HL-60/S4 (cell line): ENCODE measurements at regions not wholly inside any gene's neighbourhood (a gene's known extent, or its start where the extent isn't known, plus 50 kb on each side); places are given as distances from the start of the nearest gene placed in this dataset.

Source experiments
- in situ Hi-C: fragments of 300-500 bp; cut with MboI; formaldehyde crosslinking; loops from 2 replicates; pipeline ENCODE4 v1.14.3; 2022; ENCODE audit warnings: low sequenced_read_pairs

GRCh38 chr16:17887963-17888362 lies 417.2 kb upstream of the XYLT1 start:
- in situ Hi-C loops = no loop called here

GRCh38 chr16:17885659-17886207 lies 415.0 kb upstream of the XYLT1 start:
- in situ Hi-C loops = no loop called here

- in situ Hi-C loops = no loop called here
These were observed 407.1 kb upstream of the XYLT1 start for GRCh38 chr16:17877821-17878360.

GRCh38 chr16:17866996-17867395 lies 396.2 kb upstream of the XYLT1 start:
- in situ Hi-C loops = loop anchor here (25.0 kb wide), 1 partner anchor 95 kb away; no protein-coding TSS in a partner anchor

GRCh38 chr16:17861981-17862479 lies 391.3 kb upstream of the XYLT1 start:
- in situ Hi-C loops = loop anchor here (25.0 kb wide), 1 partner anchor 100 kb away; no protein-coding TSS in a partner anchor

GRCh38 chr16:17858061-17858460 lies 387.3 kb upstream of the XYLT1 start:
- in situ Hi-C loops = loop anchor here (25.0 kb wide), 1 partner anchor 104 kb away; no protein-coding TSS in a partner anchor

GRCh38 chr16:17853958-17854357 lies 383.2 kb upstream of the XYLT1 start:
- in situ Hi-C loops = loop anchor here (25.0 kb wide), 1 partner anchor 108 kb away; no protein-coding TSS in a partner anchor

- in situ Hi-C loops = loop anchor here (25.0 kb wide), 1 partner anchor 109 kb away; no protein-coding TSS in a partner anchor
These were observed 382.4 kb upstream of the XYLT1 start for GRCh38 chr16:17852977-17853702.

GRCh38 chr16:17850581-17851250 lies 380.0 kb upstream of the XYLT1 start:
- in situ Hi-C loops = loop anchor here (25.0 kb wide), 1 partner anchor 112 kb away; no protein-coding TSS in a partner anchor

GRCh38 chr16:17847234-17847795 lies 376.6 kb upstream of the XYLT1 start:
- in situ Hi-C loops = no loop called here

- in situ Hi-C loops = no loop called here
These were observed 375.3 kb upstream of the XYLT1 start for GRCh38 chr16:17846030-17846429.

- in situ Hi-C loops = no loop called here
These were observed 374.3 kb upstream of the XYLT1 start for GRCh38 chr16:17845031-17845430.

- in situ Hi-C loops = no loop called here
These were observed 373.1 kb upstream of the XYLT1 start for GRCh38 chr16:17843905-17844304.

- in situ Hi-C loops = no loop called here
These were observed 369.1 kb upstream of the XYLT1 start for GRCh38 chr16:17839907-17840306.

- in situ Hi-C loops = no loop called here
These were observed 368.5 kb upstream of the XYLT1 start for GRCh38 chr16:17839272-17839671.

GRCh38 chr16:17836868-17837602 lies 366.3 kb upstream of the XYLT1 start:
- in situ Hi-C loops = no loop called here

GRCh38 chr16:17835118-17835876 lies 364.5 kb upstream of the XYLT1 start:
- in situ Hi-C loops = no loop called here

GRCh38 chr16:17832738-17833137 lies 362.0 kb upstream of the XYLT1 start:
- in situ Hi-C loops = no loop called here

- in situ Hi-C loops = no loop called here
These were observed 360.6 kb upstream of the XYLT1 start for GRCh38 chr16:17831330-17831729.

- in situ Hi-C loops = no loop called here
These were observed 359.9 kb upstream of the XYLT1 start for GRCh38 chr16:17830651-17831050.
